Neural crest cell (in vitro differentiated cells): ENCODE measurements at regions not wholly inside any gene's neighbourhood (a gene's known extent, or its start where the extent isn't known, plus 50 kb on each side); places are given as distances from the start of the nearest gene placed in this dataset.

ENCODE experiments used
- DNase-seq: peaks from one replicate; pipeline ENCODE4 v3.0.0; 2021; ENCODE audit warnings: low read depth, mixed read lengths, low spot score
- H3K27ac Mint-ChIP-seq: one replicate; pipeline ENCODE4 v1.8.0; 2021; ENCODE audit warnings: mild to moderate bottlenecking, mixed read lengths; ENCODE audit not compliant: unreplicated experiment
- H3K27me3 Mint-ChIP-seq: 2 replicates; pipeline ENCODE4 v1.8.0; 2021; ENCODE audit warnings: low read depth, mild to moderate bottlenecking, mixed read lengths
- H3K36me3 Mint-ChIP-seq: 2 replicates; pipeline ENCODE4 v1.8.0; 2021; ENCODE audit warnings: low read depth, mild to moderate bottlenecking, mixed read lengths
- H3K4me1 Mint-ChIP-seq: 2 replicates; pipeline ENCODE4 v1.8.0; 2021; ENCODE audit warnings: mixed read lengths
- H3K4me3 Mint-ChIP-seq: one replicate; pipeline ENCODE4 v1.8.0; 2021; ENCODE audit warnings: mild to moderate bottlenecking, mixed read lengths
- H3K9me3 Mint-ChIP-seq: 2 replicates; pipeline ENCODE4 v1.8.0; 2021; ENCODE audit warnings: mixed read lengths
- CTCF ChIP-seq: fragments of 200-600 bp; sonication (generic); conservative IDR thresholded peaks from 2 replicates; pipeline ENCODE4 v1.5.0; 2021; ENCODE audit warnings: antibody characterized with exemption, mild to moderate bottlenecking

GRCh38 chr3:144931590-144931989 is 960.0 kb downstream of the DIPK2A start:
- H3K27me3 Mint-ChIP-seq: no peaks in the 10 kb centered on the region

DNA sequence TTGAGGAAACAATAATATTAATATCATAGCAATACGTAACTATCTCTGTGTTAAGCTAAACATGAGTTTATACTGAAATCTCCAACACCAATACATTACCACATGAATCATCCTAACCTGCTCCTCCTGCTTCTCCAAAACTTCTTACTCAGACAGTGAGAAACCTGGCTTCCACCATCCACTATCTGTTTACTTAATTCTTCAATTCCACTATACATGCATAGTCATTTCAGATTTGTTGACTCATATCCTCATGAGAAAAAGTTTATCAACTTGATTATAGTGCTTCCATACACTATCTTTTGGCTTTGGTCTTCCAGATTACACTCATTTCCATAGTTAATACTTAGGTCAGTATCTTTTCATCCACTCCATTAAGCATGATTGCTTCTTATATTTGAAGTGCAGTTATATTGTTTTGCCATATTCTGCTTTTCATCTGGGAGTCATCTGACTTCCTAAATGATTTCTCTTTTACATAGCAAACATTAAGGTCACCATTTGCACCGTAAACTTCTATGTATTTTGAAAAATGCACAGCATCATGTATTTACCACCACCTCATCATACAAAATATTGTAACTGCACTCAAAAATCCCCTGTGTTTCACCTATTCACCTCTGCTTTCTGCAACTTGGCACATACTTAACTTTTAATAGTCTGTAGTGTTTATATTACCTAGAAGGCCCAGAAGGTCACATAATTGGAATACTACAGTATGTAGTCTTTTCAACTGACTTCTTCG is 970.6 kb downstream of the DIPK2A start:
- TF ChIP-seq CTCF: no peak
- Mint-ChIP-seq H3K27ac (no peak overlapping the region), H3K36me3 (peaks cover 5% of the 10 kb centered on the region), H3K9me3 (peaks cover 3% of the 10 kb centered on the region), H3K27me3 (no peaks in the 10 kb centered on the region), H3K4me3 (no peak overlapping the region), H3K4me1 (no peaks in the 10 kb centered on the region)
- no peak for DNase-seq

More at GRCh38 chr3:144931590-144931989, 960.0 kb downstream of the DIPK2A start:
- no peak for DNase-seq
- TF ChIP-seq CTCF: no peak
- H3K36me3 Mint-ChIP-seq: peaks cover 3% of the 10 kb centered on the region
- no peak overlapping the region for H3K4me3 Mint-ChIP-seq
- no peak overlapping the region for H3K27ac Mint-ChIP-seq
- H3K9me3 Mint-ChIP-seq: peaks cover 18% of the 10 kb centered on the region
- H3K4me1 Mint-ChIP-seq: no peaks in the 10 kb centered on the region

- no peak for TF ChIP-seq CTCF
- Mint-ChIP-seq H3K27me3 (no peaks in the 10 kb centered on the region), H3K4me3 (no peak overlapping the region), H3K4me1 (no peaks in the 10 kb centered on the region), H3K36me3 (peaks cover 5% of the 10 kb centered on the region), H3K9me3 (peaks cover 3% of the 10 kb centered on the region), H3K27ac (no peak overlapping the region)
- DNase-seq: no peak
These were observed 971.2 kb downstream of the DIPK2A start for GRCh38 chr3:144942838-144943197.

DNA sequence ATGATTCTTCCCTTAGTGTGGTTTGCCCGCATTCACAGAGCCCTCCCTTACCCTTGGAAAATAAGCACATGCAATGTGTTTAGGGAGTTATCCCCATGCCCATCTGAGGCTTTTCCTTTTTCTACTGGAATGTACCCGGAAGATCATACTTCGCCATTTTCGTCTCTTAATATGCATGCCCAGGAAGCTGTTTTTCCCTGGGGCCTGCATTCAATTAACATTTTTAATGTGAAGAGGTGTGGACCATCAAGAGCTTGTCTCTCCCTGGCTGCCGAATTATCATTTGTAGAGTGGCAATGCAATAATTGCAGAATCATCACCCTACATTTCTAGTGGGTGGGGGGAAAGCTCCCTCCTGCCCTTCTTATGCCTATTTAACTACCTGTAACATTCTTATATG is 976.3 kb downstream of the DIPK2A start:
- Mint-ChIP-seq H3K27me3 (no peaks in the 10 kb centered on the region), H3K4me1 (no peaks in the 10 kb centered on the region), H3K4me3 (no peak overlapping the region), H3K36me3 (peaks cover 5% of the 10 kb centered on the region), H3K9me3 (peaks cover 6% of the 10 kb centered on the region), H3K27ac (no peak overlapping the region)
- no peak for TF ChIP-seq CTCF
- DNase-seq: no peak

DNA sequence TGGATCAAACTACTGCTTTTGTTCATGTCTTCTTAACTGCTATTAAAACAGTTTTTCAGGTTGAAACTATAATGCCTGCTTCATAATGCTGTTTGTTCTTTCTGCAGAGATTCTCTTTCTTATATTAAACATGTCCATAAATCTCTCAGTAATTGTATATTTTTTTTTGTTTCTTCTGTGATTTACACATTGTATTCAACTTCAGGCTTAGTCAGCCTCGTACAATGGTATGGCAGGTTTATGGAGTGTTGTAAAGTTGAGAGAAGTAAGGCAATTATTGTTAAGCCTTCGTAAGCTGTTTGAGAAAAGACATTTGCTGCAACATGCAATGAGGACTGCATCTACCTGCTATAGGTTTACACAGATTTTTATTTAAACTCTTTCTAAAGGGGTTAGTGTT is 977.1 kb downstream of the DIPK2A start:
- H3K9me3 Mint-ChIP-seq: peaks cover 6% of the 10 kb centered on the region
- H3K4me1 Mint-ChIP-seq: no peaks in the 10 kb centered on the region
- no peaks in the 10 kb centered on the region for H3K27me3 Mint-ChIP-seq
- TF ChIP-seq CTCF: no peak
- H3K36me3 Mint-ChIP-seq: peaks cover 5% of the 10 kb centered on the region
- no peak overlapping the region for H3K27ac Mint-ChIP-seq
- DNase-seq: no peak
- no peak overlapping the region for H3K4me3 Mint-ChIP-seq
